ENCODE measurements at regions not wholly inside any gene's neighbourhood (a gene's known extent, or its start where the extent isn't known, plus 50 kb on each side); places are given as distances from the start of the nearest gene placed in this dataset.

GRCh38 chr15:97761110-97761509 is 199.4 kb upstream of the ARRDC4 start:
- TF ChIP-seq CTCF (IDR thresholded peaks at IDR 0.05): no peak
- no peak for TF ChIP-seq POLR2A (IDR thresholded peaks at IDR 0.05)

Data from heart left ventricle (tissue), 13 donors.